ENCODE measurements at regions not wholly inside any gene's neighbourhood (a gene's known extent, or its start where the extent isn't known, plus 50 kb on each side); places are given as distances from the start of the nearest gene placed in this dataset.

GRCh38 chr4:11910812-11911211 lies 482.1 kb upstream of the HS3ST1 start:
- no peak for TF ChIP-seq POLR2A (IDR thresholded peaks at IDR 0.05)
- no peak for TF ChIP-seq CTCF (IDR thresholded peaks at IDR 0.05)
- TF ChIP-seq POLR2AphosphoS5 (IDR thresholded peaks at IDR 0.05): no peak

Measured in transverse colon (tissue), 4 donors.